ENCODE measurements at regions not wholly inside any gene's neighbourhood (a gene's known extent, or its start where the extent isn't known, plus 50 kb on each side); places are given as distances from the start of the nearest gene placed in this dataset.
"Not testable (repeated sequence)": the region's sequence is repeated elsewhere in the genome, so short reads cannot be mapped to it uniquely, and the experiment has no call there.

- FAIRE-seq = no peak
Observed at GRCh38 chr11:96869207-96869606, 479.4 kb downstream of the JRKL start.

DNA sequence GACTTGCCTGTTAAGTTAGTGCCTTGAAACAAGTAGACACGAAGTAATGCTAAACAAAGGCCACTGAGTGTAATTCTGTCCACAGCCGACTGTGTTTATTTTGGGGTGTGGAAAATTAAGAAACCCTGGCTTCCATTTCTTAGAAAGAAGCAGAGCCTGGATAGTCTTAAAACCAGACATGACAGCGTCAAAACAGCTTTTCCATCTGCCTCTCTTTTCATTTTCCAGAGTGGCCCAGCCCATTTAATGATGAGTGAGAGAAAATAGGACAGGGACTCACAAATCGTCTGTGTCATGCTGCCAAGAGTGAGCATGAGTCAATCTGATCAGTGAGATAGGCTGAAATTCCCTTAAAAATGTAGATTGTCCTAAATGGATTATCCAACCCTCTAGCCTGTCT is 485.9 kb downstream of the JRKL start:
- no peak for FAIRE-seq
- DNase-seq (ENCODE audit: insufficient read length, low spot score) = no peak

More at GRCh38 chr11:96869207-96869606, 479.4 kb downstream of the JRKL start:
- no peak for DNase-seq (ENCODE audit: insufficient read length, low spot score)

DNA sequence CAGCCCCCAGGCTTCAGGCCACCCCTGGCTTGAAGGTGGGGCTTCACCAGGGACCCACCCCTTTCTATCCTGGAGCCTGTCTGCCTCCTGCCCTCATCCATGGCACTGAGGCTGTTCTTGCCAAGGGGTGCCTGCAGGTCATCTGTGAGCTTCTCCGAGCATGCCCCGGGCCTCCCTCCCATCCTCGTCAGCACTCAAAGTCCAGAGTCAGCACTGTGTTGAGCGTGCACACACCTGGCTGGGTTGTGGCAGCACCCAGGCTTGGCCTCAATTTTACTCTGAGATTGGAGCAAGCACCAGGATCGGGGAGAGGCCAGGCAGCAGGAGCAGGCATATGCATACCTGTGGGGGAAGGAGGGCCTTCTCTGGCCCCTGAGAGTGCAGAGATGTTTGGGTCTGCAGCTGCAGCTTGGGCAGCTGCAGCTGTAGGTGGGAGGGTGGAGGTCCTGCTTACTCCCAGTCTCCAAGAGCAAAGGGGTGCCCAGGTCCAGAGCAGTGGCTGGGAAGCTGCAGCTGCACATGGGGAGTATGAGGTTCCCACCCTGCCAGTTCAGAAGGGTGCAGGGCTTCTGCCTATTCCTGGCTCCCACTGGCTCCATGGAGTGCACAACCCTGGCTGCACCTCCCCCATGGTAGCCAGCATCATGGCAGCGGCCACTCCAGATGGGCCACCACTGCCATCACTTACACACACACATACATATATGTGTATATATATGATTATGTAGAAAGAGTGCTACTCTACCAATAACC is 488.7 kb downstream of the JRKL start:
- DNase-seq (ENCODE audit: insufficient read length, low spot score) (no peak), FAIRE-seq (no peak)

DNA sequence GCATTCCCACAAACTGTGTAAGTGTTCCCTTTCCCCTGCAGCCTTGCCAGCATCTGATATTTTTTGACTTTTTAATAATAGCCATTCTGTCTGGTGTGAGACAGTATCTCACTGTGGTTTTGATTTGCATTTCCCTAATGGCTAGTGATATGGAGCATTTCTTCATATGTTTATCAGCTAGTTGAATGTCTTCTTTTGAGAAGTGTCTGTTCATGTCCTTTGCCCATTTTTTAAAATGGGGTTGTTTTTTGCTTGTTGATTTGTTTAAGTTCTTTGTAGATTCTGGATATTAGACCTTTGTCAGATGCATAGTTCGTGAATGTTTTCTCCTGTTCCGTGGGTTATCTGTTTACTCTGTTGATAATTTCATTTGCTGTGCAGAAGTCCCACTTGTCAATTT is 492.8 kb downstream of the JRKL start:
- not testable (repeated sequence) for FAIRE-seq; DNase-seq (ENCODE audit: insufficient read length, low spot score)

DNA sequence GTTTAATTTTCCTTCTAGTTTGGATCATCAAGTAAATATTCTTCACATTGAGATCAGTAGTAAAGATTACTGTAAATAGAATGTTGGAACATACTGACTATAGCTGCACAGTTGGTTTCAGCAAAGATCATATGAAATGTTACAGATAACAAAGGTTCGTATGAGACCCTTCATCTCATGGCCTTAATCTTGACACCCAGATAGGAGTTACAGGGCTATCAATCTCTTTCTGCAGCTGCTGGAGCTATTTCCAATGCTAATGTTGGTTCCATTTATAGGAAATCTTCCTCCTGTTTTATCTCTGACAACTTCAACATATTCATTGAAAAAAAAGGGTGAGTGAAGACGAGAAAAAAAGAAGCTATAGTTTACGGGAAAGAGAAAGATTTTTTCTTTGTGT is 495.6 kb downstream of the JRKL start:
- DNase-seq (ENCODE audit: insufficient read length, low spot score) = no peak
- no peak for FAIRE-seq

DNA sequence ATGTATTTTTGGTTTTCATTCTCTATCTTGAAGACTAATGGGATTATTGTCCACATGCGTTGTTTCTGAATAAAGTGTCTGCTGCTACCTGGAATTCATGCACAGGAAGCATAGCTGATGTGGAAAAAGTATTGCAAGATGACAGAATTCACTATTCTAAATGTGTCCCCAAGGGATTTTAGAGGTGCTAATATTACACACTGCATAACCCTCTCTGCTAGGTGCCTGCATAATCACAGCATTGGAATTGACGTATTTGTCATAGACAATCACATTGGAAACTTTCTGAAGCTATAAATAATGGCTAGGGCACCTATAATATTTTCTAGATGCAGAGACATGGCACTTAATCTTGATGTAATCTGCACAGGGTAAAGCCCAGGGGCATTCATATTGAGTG is 496.1 kb downstream of the JRKL start:
- FAIRE-seq (no peak), DNase-seq (ENCODE audit: insufficient read length, low spot score) (no peak)

DNA sequence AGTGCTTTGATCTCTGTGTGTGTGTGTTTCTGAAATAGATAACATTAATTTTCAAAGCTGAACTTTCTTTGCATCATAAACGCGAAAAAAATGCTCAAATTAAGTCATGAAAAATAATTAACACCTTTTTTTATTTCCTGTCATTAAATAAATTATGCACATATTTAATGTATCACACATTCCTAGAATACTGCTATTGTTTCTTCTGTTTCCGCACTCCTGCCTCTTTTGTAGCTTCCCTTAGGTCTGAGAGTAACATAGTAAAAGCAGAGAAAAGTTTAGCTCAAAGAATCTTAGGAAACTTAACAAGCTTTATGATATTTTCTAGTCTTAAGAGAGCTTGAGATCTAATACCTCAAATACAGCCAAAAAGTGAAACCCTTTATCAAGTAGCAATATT is 504.2 kb downstream of the JRKL start:
- FAIRE-seq (no peak), DNase-seq (ENCODE audit: insufficient read length, low spot score) (no peak)

GRCh38 chr11:96894587-96894986 is 504.8 kb downstream of the JRKL start:
- DNase-seq (ENCODE audit: insufficient read length, low spot score) (no peak), FAIRE-seq (no peak)

DNA sequence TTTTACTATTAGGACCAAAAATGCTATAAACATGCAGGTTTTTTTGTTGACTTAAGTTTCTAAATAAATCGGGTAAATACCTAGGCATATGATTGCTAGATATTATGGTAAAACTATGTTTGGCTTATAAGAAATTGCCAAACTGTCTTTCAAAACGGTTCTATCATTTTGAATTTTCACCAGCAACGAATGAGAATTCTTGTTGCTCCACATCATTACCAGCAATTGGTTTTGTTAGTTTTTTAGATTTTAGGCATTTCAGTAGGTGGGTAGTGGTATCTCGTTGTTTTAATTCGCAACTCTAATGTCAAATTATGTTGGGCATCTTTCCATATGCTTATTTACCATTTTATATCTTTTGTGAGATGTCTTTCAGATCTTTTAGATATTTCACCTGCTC is 510.2 kb downstream of the JRKL start:
- FAIRE-seq (no peak), DNase-seq (ENCODE audit: insufficient read length, low spot score) (no peak)

DNA sequence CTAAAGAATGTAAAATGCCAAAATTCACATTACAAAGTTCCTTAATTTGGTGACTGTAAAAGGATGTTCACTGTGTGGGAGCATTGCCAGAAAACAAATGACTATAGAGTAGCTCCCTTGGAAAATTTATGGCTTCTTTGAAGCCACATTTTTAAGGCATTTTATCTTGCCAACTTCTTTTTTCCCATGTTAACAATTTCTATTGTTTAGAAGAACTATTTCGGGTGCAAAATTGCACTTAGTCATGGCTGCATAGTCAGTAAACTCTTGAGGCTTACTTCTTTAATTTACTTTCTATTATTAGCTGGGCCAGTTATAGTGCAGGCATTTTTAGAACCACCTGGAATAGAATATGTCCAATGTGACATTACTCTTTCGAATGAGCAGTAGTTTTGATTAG is 515.3 kb downstream of the JRKL start:
- FAIRE-seq = no peak

GRCh38 chr11:96905663-96906062 is 515.9 kb downstream of the JRKL start:
- no peak for DNase-seq (ENCODE audit: insufficient read length, low spot score)
- FAIRE-seq = no peak

More for the DNA sequence above, 515.3 kb downstream of the JRKL start:
- DNase-seq (ENCODE audit: insufficient read length, low spot score) = no peak

- FAIRE-seq (no peak), DNase-seq (ENCODE audit: insufficient read length, low spot score) (no peak)
Observed at GRCh38 chr11:96906476-96906875, 516.7 kb downstream of the JRKL start.

- FAIRE-seq (no peak), DNase-seq (ENCODE audit: insufficient read length, low spot score) (no peak)
Observed at GRCh38 chr11:96925862-96926261, 536.0 kb downstream of the JRKL start.

- DNase-seq (ENCODE audit: insufficient read length, low spot score) (no peak), FAIRE-seq (no peak)
Observed at GRCh38 chr11:96940227-96940626, 550.4 kb downstream of the JRKL start.

GRCh38 chr11:96942855-96943254 is 553.0 kb downstream of the JRKL start:
- FAIRE-seq (no peak), DNase-seq (ENCODE audit: insufficient read length, low spot score) (no peak)

- FAIRE-seq (no peak), DNase-seq (ENCODE audit: insufficient read length, low spot score) (no peak)
Observed at GRCh38 chr11:96943970-96944369, 554.2 kb downstream of the JRKL start.

DNA sequence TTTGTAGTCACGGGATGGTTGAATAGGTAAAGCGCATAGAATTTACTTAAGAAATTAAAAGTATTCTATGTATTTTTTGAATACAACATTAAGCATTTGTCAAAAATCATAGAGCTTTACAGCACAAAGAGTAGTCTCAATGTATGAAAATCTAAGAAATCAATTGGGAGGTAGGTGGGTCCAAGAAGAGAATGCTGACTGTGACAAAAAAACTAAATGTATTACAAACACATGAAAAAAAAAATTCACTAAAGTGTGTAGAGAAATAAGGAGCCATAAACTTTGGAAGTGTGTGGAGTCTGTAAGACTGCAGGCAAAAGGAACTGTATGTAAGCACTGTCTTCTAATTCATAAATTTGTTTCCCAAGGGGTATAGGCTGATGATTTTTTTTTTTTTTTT is 558.3 kb downstream of the JRKL start:
- FAIRE-seq (no peak), DNase-seq (ENCODE audit: insufficient read length, low spot score) (no peak)

GRCh38 chr11:96949464-96949863 is 559.7 kb downstream of the JRKL start:
- no peak for FAIRE-seq
- no peak for DNase-seq (ENCODE audit: insufficient read length, low spot score)

DNA sequence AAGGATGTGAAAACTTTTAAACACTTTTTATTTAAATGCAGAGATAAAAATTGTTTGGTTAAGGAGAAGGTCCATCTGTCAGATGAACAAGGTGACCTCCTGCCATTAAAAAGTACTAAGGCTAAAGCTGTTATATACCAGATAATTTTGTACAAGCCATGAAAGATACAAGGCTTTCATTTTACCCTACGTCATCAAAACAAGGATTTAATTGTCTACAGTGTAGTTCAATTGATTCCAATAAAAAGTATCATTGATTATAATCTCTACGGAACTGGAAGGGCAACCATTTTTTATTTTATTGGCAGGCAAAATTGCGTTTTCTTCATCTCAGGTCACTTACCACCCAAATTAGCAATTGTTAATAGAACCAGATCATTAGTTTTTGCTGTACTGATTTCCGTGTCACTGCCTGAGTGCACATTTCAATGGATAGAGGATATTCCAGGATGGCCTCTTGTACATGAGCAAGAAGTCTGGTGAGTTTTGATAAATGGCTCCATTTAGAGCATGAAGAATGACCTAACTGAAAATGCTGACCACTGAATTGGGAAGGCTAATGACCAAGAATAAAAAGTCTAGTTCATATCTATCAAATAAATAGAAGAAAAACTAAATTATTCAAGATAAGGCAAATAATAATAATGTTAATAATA is 564.9 kb downstream of the JRKL start:
- FAIRE-seq (no peak), DNase-seq (ENCODE audit: insufficient read length, low spot score) (no peak)

DNA sequence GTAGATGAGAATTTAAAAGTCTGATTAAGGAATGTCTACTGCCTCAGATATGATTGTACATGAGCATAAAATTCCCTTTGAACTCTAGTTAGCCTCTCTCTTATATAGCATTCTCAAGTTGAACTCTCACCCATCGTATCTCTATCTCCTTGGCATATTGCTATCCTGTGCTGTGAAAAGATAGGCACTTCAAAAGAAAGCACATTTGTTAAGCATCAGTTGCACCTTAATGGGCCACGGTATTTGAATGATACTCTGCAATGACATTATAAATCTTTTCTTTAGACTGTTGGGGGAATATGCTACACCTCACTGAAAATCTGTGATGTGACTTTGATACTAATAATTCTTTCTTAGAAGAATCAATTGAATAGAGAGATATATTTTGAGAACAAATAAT is 570.7 kb downstream of the JRKL start:
- FAIRE-seq = no peak
- no peak for DNase-seq (ENCODE audit: insufficient read length, low spot score)

DNA sequence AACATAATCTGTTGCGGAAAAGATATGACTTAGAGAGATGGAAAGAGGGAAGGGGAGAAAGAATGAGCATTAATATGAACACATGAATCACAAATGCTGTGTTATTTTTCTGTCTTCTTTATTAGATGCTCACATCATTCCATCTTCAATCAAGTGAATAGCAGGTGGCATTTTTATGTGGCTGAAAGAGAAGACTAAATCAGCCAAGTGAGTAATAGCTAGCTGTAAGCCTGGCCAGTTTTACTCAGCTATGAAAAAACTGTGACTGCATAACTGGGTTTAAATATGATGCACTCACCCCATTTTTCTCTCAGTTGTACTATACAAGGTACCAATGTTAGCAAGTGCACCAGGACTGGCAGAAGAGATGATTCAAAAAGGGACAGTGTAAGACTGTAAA is 571.1 kb downstream of the JRKL start:
- DNase-seq (ENCODE audit: insufficient read length, low spot score) (no peak), FAIRE-seq (no peak)

GRCh38 chr11:96961931-96962330 is 572.1 kb downstream of the JRKL start:
- no peak for DNase-seq (ENCODE audit: insufficient read length, low spot score)
- FAIRE-seq = no peak

Data from GM19239 (cell line).